MM.1S (cell line): ENCODE measurements at regions not wholly inside any gene's neighbourhood (a gene's known extent, or its start where the extent isn't known, plus 50 kb on each side); places are given as distances from the start of the nearest gene placed in this dataset.

Experiments used
- DNase-seq: peaks from one replicate; pipeline ENCODE4 v3.0.0-alpha.2; 2015
- H2AFZ ChIP-seq: fragments of 300-600 bp; sonication (generic); 2 replicates; pipeline ENCODE4 v1.6.0; 2016; ENCODE audit warnings: antibody characterized with exemption, low read length
- H3F3A ChIP-seq: fragments of 300-600 bp; sonication (generic); 2 replicates; pipeline ENCODE4 v1.6.1; 2016; ENCODE audit warnings: mild to moderate bottlenecking, antibody characterized with exemption, low read length, moderate library complexity, mixed read lengths; ENCODE audit not compliant: insufficient read depth
- H3K27ac ChIP-seq: fragments of 300-600 bp; sonication (generic); 2 replicates; pipeline ENCODE4 v1.5.1; 2016; ENCODE audit warnings: mild to moderate bottlenecking, low read length
- H3K27me3 ChIP-seq: fragments of 300-600 bp; sonication (generic); replicated peaks from 2 replicates; pipeline ENCODE4 v1.6.0; 2016; ENCODE audit warnings: low read length; ENCODE audit not compliant: insufficient read depth
- H3K36me3 ChIP-seq: fragments of 300-600 bp; sonication (generic); replicated peaks from 2 replicates; pipeline ENCODE4 v1.6.1; 2016; ENCODE audit warnings: mild to moderate bottlenecking, low read length, mixed read lengths; ENCODE audit not compliant: insufficient read depth
- H3K4me1 ChIP-seq: fragments of 300-600 bp; sonication (generic); 2 replicates; pipeline ENCODE4 v1.6.1; 2016; ENCODE audit warnings: low read length, mixed read lengths
- H3K4me2 ChIP-seq: fragments of 300-600 bp; sonication (generic); 2 replicates; pipeline ENCODE4 v1.6.0; 2016; ENCODE audit warnings: low read depth, low read length
- H3K4me3 ChIP-seq: fragments of 300-600 bp; sonication (generic); 2 replicates; pipeline ENCODE4 v1.5.1; 2016; ENCODE audit warnings: low read length, mixed read lengths
- H3K79me2 ChIP-seq: fragments of 300-600 bp; sonication (generic); 2 replicates; pipeline ENCODE4 v1.6.1; 2016; ENCODE audit warnings: mixed run types, low read length, mixed read lengths
- H3K9ac ChIP-seq: fragments of 300-600 bp; sonication (generic); 2 replicates; pipeline ENCODE4 v1.6.1; 2016; ENCODE audit warnings: low read length, mixed read lengths
- H3K9me2 ChIP-seq: fragments of 300-600 bp; sonication (generic); replicated peaks from 2 replicates; pipeline ENCODE4 v1.6.1; 2016; ENCODE audit warnings: mild to moderate bottlenecking, low read length, mixed read lengths; ENCODE audit not compliant: insufficient read depth
- H3K9me3 ChIP-seq: fragments of 300-600 bp; sonication (generic); replicated peaks from 2 replicates; pipeline ENCODE4 v1.6.1; 2016; ENCODE audit warnings: mild to moderate bottlenecking, low read length, mixed read lengths; ENCODE audit not compliant: insufficient read depth
- H4K20me1 ChIP-seq: fragments of 300-600 bp; sonication (generic); 2 replicates; pipeline ENCODE4 v1.6.1; 2016; ENCODE audit warnings: mild to moderate bottlenecking, low read length, moderate library complexity, mixed read lengths; ENCODE audit not compliant: insufficient read depth
- CTCF ChIP-seq: fragments of 300-600 bp; sonication (generic); IDR thresholded peaks from 2 replicates; pipeline ENCODE4 v1.5.1; 2016; ENCODE audit warnings: antibody characterized with exemption, low read length, mixed read lengths
- EZH2 ChIP-seq: fragments of 300-600 bp; sonication (generic); optimal IDR thresholded peaks from 2 replicates; pipeline ENCODE3; 2017; ENCODE audit warnings: low read depth, mild to moderate bottlenecking, antibody characterized with exemption, low read length, mixed read lengths
- EZH2phosphoT487 ChIP-seq: fragments of 300-600 bp; sonication (generic); IDR thresholded peaks from 2 replicates; pipeline ENCODE4 v1.6.1; 2018; ENCODE audit warnings: antibody characterized with exemption, low read length

- no peaks in the 10 kb centered on the region for H3K36me3 ChIP-seq
- H3K9ac ChIP-seq: no peak overlapping the region
- no peak overlapping the region for H2AFZ ChIP-seq
- no peak for TF ChIP-seq EZH2
- TF ChIP-seq EZH2phosphoT487: no peak
- TF ChIP-seq CTCF: no peak
- no peaks in the 10 kb centered on the region for H3K4me1 ChIP-seq
- no peaks in the 10 kb centered on the region for H3K9me3 ChIP-seq
- DNase-seq: no peak
- H3K27ac ChIP-seq: no peak overlapping the region
- H4K20me1 ChIP-seq: no peaks in the 10 kb centered on the region
- no peaks in the 10 kb centered on the region for H3K9me2 ChIP-seq
- H3K79me2 ChIP-seq: no peaks in the 10 kb centered on the region
- no peaks in the 10 kb centered on the region for H3K27me3 ChIP-seq
- no peaks in the 10 kb centered on the region for H3F3A ChIP-seq
- H3K4me2 ChIP-seq: no peak overlapping the region
- H3K4me3 ChIP-seq: no peak overlapping the region
Measured at GRCh38 chr12:34403706-34404376, 381.5 kb downstream of the ALG10 start.

GRCh38 chr12:34404377-34405285 is 382.3 kb downstream of the ALG10 start:
- Histone ChIP-seq H3K9ac (no peak overlapping the region), H3K79me2 (no peaks in the 10 kb centered on the region), H3K4me2 (no peak overlapping the region), H3K27me3 (no peaks in the 10 kb centered on the region), H3K4me3 (no peak overlapping the region), H3K4me1 (no peaks in the 10 kb centered on the region), H3K9me3 (no peaks in the 10 kb centered on the region), H2AFZ (no peak overlapping the region), H3F3A (no peaks in the 10 kb centered on the region), H3K36me3 (no peaks in the 10 kb centered on the region), H4K20me1 (no peaks in the 10 kb centered on the region), H3K9me2 (no peaks in the 10 kb centered on the region), H3K27ac (no peak overlapping the region)
- no peak for DNase-seq
- TF ChIP-seq EZH2phosphoT487 (no peak), EZH2 (no peak), CTCF (no peak)

DNA sequence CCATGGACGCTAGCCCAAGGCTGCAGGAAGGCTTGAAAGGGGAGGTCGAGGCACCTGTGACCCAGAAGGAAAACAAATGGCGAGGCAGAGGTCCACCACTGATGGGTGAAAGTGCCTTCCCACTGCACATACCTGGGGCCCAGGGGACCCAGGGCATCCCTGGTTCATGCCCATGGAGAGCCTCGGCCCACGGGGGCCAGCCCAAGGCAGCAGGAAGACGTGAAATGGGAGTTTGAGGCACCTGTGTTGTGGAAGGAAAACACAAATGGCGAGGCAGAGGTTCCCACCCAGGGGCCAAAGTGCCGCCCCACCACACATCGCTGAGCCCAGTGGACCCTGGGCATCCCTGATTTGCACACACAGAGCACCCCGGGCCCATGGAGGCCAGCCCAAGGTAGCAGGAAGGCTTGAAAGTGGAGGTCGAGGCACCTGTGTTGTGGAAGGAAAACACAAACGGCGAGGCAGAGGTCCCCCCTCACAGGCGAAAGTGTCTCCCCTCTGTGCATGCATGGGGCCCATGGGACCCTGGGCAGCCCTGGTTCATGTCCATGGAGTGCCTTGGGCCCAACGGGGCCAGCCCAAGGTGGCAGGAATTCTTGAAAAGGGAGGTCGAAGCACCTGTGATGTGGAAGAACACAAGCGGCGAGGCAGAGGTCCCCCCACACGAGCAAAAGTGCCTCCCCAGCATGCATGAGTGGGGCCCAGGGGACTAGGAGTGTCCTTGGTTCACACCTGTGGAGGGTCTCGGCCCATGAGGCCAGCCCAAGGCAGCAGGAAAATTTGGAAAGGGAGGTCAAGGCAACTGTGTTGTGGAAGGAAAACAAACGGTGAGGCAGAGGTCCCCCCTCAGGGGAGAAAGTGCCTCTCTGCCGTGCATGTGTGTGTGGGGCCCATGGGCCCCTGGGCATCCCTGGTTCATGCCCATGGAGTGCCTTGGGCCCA is 383.3 kb downstream of the ALG10 start:
- Histone ChIP-seq H3K27ac (no peak overlapping the region), H3K4me2 (no peak overlapping the region), H3K9me3 (no peaks in the 10 kb centered on the region), H4K20me1 (no peaks in the 10 kb centered on the region), H3K9me2 (no peaks in the 10 kb centered on the region), H3F3A (no peaks in the 10 kb centered on the region), H3K36me3 (no peaks in the 10 kb centered on the region), H3K4me3 (no peak overlapping the region), H3K4me1 (no peaks in the 10 kb centered on the region), H3K9ac (no peak overlapping the region), H2AFZ (no peak overlapping the region), H3K79me2 (no peaks in the 10 kb centered on the region), H3K27me3 (no peaks in the 10 kb centered on the region)
- TF ChIP-seq EZH2phosphoT487 (no peak), EZH2 (no peak), CTCF (no peak)
- DNase-seq: no peak
